ENCODE measurements at regions not wholly inside any gene's neighbourhood (a gene's known extent, or its start where the extent isn't known, plus 50 kb on each side); places are given as distances from the start of the nearest gene placed in this dataset.

- no peak for TF ChIP-seq CTCF (IDR thresholded peaks at IDR 0.05)
- ATAC-seq, result no peak
- intact Hi-C loops (cut with DNase I), result no loop called here
These were observed 149.3 kb downstream of the TTLL2 start for GRCh38 chr6:167474171-167474570.

DNA sequence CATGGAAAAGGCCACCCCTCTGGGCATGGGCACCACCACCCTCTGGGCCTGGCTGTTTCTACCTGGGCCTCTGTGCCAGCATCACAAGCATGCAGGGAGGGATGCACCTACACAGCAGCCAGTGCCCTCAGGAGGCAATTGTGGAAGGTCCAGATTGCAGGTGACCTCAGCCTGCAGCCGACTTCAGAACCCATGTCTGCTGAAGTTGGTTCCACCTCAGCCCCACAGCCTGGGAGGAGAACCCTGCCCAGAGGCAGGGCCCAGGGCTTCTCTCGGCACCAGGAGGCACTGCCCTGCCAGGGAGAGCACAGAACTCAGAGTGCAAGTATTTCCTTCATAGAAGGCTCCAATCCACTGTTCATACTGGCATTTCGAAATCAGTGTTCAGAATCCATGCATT is 149.8 kb downstream of the TTLL2 start:
- no peaks in the 10 kb centered on the region for H3K9me3 ChIP-seq
- H3K4me3 ChIP-seq, result no peak overlapping the region
- peaks cover 3% of the 10 kb centered on the region for H3K4me1 ChIP-seq
- DNase-seq (no peak), ATAC-seq (no peak)
- H3K27ac ChIP-seq, result no peak overlapping the region
- no peaks in the 10 kb centered on the region for H3K27me3 ChIP-seq
- no peaks in the 10 kb centered on the region for H3K36me3 ChIP-seq
- intact Hi-C loops (cut with DNase I), result no loop called here
- no peak for TF ChIP-seq CTCF (IDR thresholded peaks at IDR 0.05)

More at GRCh38 chr6:167474171-167474570, 149.3 kb downstream of the TTLL2 start:
- H3K27ac ChIP-seq, result no peak overlapping the region
- no peaks in the 10 kb centered on the region for H3K9me3 ChIP-seq
- no peak for DNase-seq
- H3K36me3 ChIP-seq, result no peaks in the 10 kb centered on the region
- H3K4me1 ChIP-seq, result no peaks in the 10 kb centered on the region
- H3K4me3 ChIP-seq, result no peak overlapping the region
- no peaks in the 10 kb centered on the region for H3K27me3 ChIP-seq

- ATAC-seq (no peak), DNase-seq (no peak)
- H3K27me3 ChIP-seq, result no peaks in the 10 kb centered on the region
- peaks cover 6% of the 10 kb centered on the region for H3K4me1 ChIP-seq
- H3K27ac ChIP-seq, result no peak overlapping the region
- intact Hi-C loops (cut with DNase I), result no loop called here
- H3K9me3 ChIP-seq, result no peaks in the 10 kb centered on the region
- H3K4me3 ChIP-seq, result no peak overlapping the region
- no peak for TF ChIP-seq CTCF (IDR thresholded peaks at IDR 0.05)
- no peaks in the 10 kb centered on the region for H3K36me3 ChIP-seq
These were observed 151.1 kb downstream of the TTLL2 start for GRCh38 chr6:167475947-167476346.

DNA sequence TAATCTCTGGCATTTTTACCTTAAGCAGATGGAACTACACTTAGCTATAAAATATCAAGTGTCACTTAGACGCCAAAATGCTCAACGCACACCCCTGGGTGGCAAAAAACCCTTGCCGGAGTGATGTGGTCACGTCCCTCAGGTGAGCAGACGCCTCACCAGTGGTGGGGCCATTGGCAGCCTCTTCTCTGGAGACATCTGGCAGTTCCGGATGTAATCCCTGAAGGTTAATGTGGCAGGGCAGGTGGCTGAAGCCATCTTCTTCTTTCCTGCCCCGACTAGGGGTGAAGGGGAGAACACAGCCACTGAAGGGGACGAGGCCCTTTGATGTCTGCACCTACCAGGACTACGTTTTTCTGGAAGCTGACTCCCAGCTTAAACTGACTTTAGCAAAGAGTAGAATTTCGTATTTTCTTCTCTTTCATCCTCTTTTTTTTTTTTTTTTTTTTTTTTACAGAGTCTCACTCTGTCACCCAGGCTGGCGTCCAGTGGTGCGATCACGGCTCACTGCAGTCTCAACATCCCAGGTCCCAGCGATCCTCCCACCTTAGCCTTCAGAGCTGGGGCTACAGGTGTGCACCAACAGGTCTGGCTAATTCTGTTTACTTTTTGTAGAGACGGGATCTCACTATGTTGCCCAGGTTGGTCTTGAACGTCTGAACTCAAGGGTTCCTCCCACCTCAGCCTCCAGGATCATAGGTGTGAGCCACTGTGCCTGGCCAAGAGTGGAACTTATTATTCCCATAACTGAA is 152.1 kb downstream of the TTLL2 start:
- intact Hi-C loops (cut with DNase I), result no loop called here

DNA sequence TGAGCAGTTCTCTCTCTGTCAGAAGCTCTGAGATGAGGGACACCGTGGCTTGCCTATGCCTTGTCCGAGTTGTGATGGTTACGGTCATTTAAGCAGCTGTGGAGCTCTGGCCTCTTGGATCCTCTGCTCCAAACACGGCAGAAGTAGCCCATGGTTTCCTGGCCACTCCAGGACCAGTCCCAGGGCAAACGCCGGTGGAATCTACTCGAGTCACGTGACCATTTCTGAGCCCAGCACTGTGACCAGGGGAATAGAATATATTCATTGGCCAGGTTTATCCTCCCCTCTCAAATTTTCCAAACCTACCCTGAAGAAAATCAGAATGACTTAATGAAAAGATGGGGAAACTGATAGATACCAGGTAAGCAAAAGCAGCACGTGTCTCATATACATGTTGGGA is 152.8 kb downstream of the TTLL2 start:
- H3K36me3 ChIP-seq, result no peaks in the 10 kb centered on the region
- no peak for DNase-seq
- H3K4me3 ChIP-seq, result no peak overlapping the region
- intact Hi-C loops (cut with DNase I), result no loop called here
- H3K4me1 ChIP-seq, result peaks cover 6% of the 10 kb centered on the region
- no peak overlapping the region for H3K27ac ChIP-seq
- no peak for TF ChIP-seq CTCF (IDR thresholded peaks at IDR 0.05)
- no peaks in the 10 kb centered on the region for H3K9me3 ChIP-seq
- no peak for ATAC-seq
- no peaks in the 10 kb centered on the region for H3K27me3 ChIP-seq

More for the DNA sequence above, 152.1 kb downstream of the TTLL2 start:
- no peaks in the 10 kb centered on the region for H3K36me3 ChIP-seq
- no peak overlapping the region for H3K27ac ChIP-seq
- H3K4me1 ChIP-seq, result peaks cover 6% of the 10 kb centered on the region
- TF ChIP-seq CTCF (IDR thresholded peaks at IDR 0.05), result no peak
- H3K27me3 ChIP-seq, result no peaks in the 10 kb centered on the region
- DNase-seq (no peak), ATAC-seq (no peak)
- no peak overlapping the region for H3K4me3 ChIP-seq
- no peaks in the 10 kb centered on the region for H3K9me3 ChIP-seq

Data from upper lobe of right lung (tissue), 1 donor.